H1 (cell line): ENCODE measurements at regions not wholly inside any gene's neighbourhood (a gene's known extent, or its start where the extent isn't known, plus 50 kb on each side); places are given as distances from the start of the nearest gene placed in this dataset.
A peak's percentile ranks its signal among the peaks of the same experiment; 100 is the strongest.

Experiments
- CTCF ChIA-PET: fragments of 300-600 bp; sonication (Branson Sonifier 250); formaldehyde crosslinking; loops from one replicate; lab custom pipeline; 2021; ENCODE audit not compliant: partially characterized antibody; lab: Charles Lee
- POLR2A ChIA-PET: fragments of 300-600 bp; sonication (Branson Sonifier 250); formaldehyde crosslinking; loops from one replicate; lab custom pipeline; 2021; ENCODE audit warnings: inconsistent platforms; ENCODE audit not compliant: partially characterized antibody; lab: Charles Lee
- DNase-seq, 2 experiments: peaks; one replicate each; pipeline versions ENCODE4 v3.0.0 to v3.0.0-alpha.2; 2010 to 2022; ENCODE audit warnings: low spot score in 2 of 2, low read depth in 1 of 2, mixed read lengths in 1 of 2
- FAIRE-seq: peaks from 2 replicates; lab custom pipeline; 2011; peaks lifted over from hg19 to GRCh38; lab: Jason Lieb, UNC
- H2AFZ ChIP-seq: 2 replicates; pipeline ENCODE4 v1.8.1; 2012; ENCODE audit warnings: low read length, inconsistent platforms
- H2AK5ac ChIP-seq: 2 replicates; pipeline ENCODE4 v1.6.1; 2013; ENCODE audit warnings: low read depth, low read length
- H2BK120ac ChIP-seq: replicated peaks from 2 replicates; pipeline ENCODE3; 2013; ENCODE audit warnings: low read depth, low read length, inconsistent platforms
- H2BK12ac ChIP-seq: 2 replicates; pipeline ENCODE4 v1.6.1; 2013; ENCODE audit warnings: low read depth, low read length
- H2BK15ac ChIP-seq: 2 replicates; pipeline ENCODE4 v1.6.1; 2013; ENCODE audit warnings: low read length
- H2BK20ac ChIP-seq: 2 replicates; pipeline ENCODE4 v1.6.1; 2013; ENCODE audit warnings: low read length
- H2BK5ac ChIP-seq: 2 replicates; pipeline ENCODE4 v1.6.1; 2013; ENCODE audit warnings: low read depth, low read length
- H3K14ac ChIP-seq: 2 replicates; pipeline ENCODE4 v1.6.1; 2013; ENCODE audit warnings: inconsistent platforms; ENCODE audit not compliant: insufficient read length
- H3K18ac ChIP-seq: 2 replicates; pipeline ENCODE4 v1.6.1; 2013; ENCODE audit warnings: low read length; ENCODE audit errors: extremely low read depth
- H3K23ac ChIP-seq: 2 replicates; pipeline ENCODE4 v1.6.1; 2013; ENCODE audit warnings: inconsistent platforms; ENCODE audit not compliant: insufficient read length
- H3K23me2 ChIP-seq: 2 replicates; pipeline ENCODE4 v1.6.1; 2013; ENCODE audit warnings: low read depth, low read length
- H3K27ac ChIP-seq: 2 replicates; pipeline ENCODE4 v1.6.1; 2011; ENCODE audit warnings: low read depth, low read length, inconsistent platforms
- H3K27me3 ChIP-seq, 4 experiments: replicated peaks in 1 of 4; 1 replicate in 1 of 4; 2 replicates in 3 of 4; pipeline versions ENCODE4 v1.6.1 to v1.8.1; 2011 to 2013; ENCODE audit warnings: low read length in 3 of 4, mild to moderate bottlenecking in 3 of 4, inconsistent platforms in 2 of 4, mixed read lengths in 2 of 4, moderate library complexity in 1 of 4; ENCODE audit not compliant: control insufficient read depth in 3 of 4, insufficient read depth in 3 of 4; ENCODE audit errors: extremely low read depth in 1 of 4
- H3K36me3 ChIP-seq, 4 experiments: 2 replicates each; pipeline versions ENCODE4 v1.6.1 to v1.8.1; 2011 to 2013; ENCODE audit warnings: mild to moderate bottlenecking in 4 of 4, low read length in 3 of 4, moderate library complexity in 2 of 4, control low read depth in 1 of 4, inconsistent platforms in 1 of 4; ENCODE audit not compliant: insufficient read depth in 4 of 4, control insufficient read depth in 2 of 4
- H3K4ac ChIP-seq: replicated peaks from 2 replicates; pipeline ENCODE3; 2013; ENCODE audit warnings: low read length, low read depth, mixed read lengths, inconsistent platforms; ENCODE audit not compliant: insufficient read length
- H3K4me1 ChIP-seq, 4 experiments: replicated peaks in 1 of 4; 1 replicate in 1 of 4; 2 replicates in 3 of 4; pipeline versions ENCODE4 v1.6.1 to v1.8.1; 2011 to 2013; ENCODE audit warnings: low read length in 3 of 4, inconsistent platforms in 2 of 4, mixed read lengths in 1 of 4; ENCODE audit not compliant: insufficient read depth in 4 of 4, control insufficient read depth in 3 of 4
- H3K4me2 ChIP-seq, 2 experiments: 2 replicates each; pipeline versions ENCODE4 v1.6.1 to v1.8.1; 2011 to 2013; ENCODE audit warnings: low read depth in 2 of 2, low read length in 2 of 2, control low read depth in 1 of 2, inconsistent platforms in 1 of 2, mild to moderate bottlenecking in 1 of 2; ENCODE audit not compliant: insufficient read depth in 1 of 2
- H3K4me3 ChIP-seq, 4 experiments: fragments of 200-600, 300-600 bp in 1 of 4; sonication (generic), shearing (Covaris generic), sonication (Bioruptor Twin) in 1 of 4; 2 replicates each; pipeline versions ENCODE4 v1.5.1 to v1.8.1; 2011 to 2016; ENCODE audit warnings: low read length in 4 of 4, low read depth in 3 of 4, control low read depth in 2 of 4, inconsistent platforms in 2 of 4, mild to moderate bottlenecking in 2 of 4, mixed read lengths in 1 of 4, moderate library complexity in 1 of 4; ENCODE audit not compliant: insufficient read depth in 2 of 4; ENCODE audit errors: extremely low read depth in 1 of 4
- H3K56ac ChIP-seq: replicated peaks from 2 replicates; pipeline ENCODE3; 2013; ENCODE audit warnings: low read depth, mild to moderate bottlenecking, mixed read lengths, low read length, inconsistent platforms; ENCODE audit not compliant: insufficient read length
- H3K79me1 ChIP-seq: 2 replicates; pipeline ENCODE4 v1.6.1; 2013; ENCODE audit warnings: low read depth, low read length, control low read depth
- H3K79me2 ChIP-seq, 2 experiments: 2 replicates each; pipeline versions ENCODE4 v1.6.1 to v1.8.1; 2012 to 2013; ENCODE audit warnings: low read length in 2 of 2, mild to moderate bottlenecking in 2 of 2, inconsistent platforms in 1 of 2; ENCODE audit not compliant: insufficient read depth in 2 of 2, control insufficient read depth in 1 of 2
- H3K9ac ChIP-seq, 4 experiments: replicated peaks in 1 of 4; 1 replicate in 1 of 4; 2 replicates in 3 of 4; pipeline versions ENCODE4 v1.6.1 to v1.8.1; 2011 to 2013; ENCODE audit warnings: low read depth in 3 of 4, low read length in 3 of 4, control low read depth in 2 of 4, mild to moderate bottlenecking in 2 of 4, moderate library complexity in 2 of 4, inconsistent platforms in 1 of 4; ENCODE audit errors: extremely low read depth in 1 of 4
- H3K9me3 ChIP-seq, 2 experiments: 2 replicates each; pipeline versions ENCODE4 v1.6.1 to v1.8.1; 2012 to 2013; ENCODE audit warnings: mild to moderate bottlenecking in 2 of 2, moderate library complexity in 2 of 2, control low read depth in 1 of 2, inconsistent platforms in 1 of 2, low read depth in 1 of 2, low read length in 1 of 2, mixed read lengths in 1 of 2; ENCODE audit not compliant: insufficient read depth in 2 of 2
- H4K20me1 ChIP-seq, 2 experiments: replicated peaks in 1 of 2; 2 replicates each; pipeline versions ENCODE3 to v1.8.1; 2011 to 2013; ENCODE audit warnings: inconsistent platforms in 2 of 2, low read length in 2 of 2, mild to moderate bottlenecking in 1 of 2; ENCODE audit not compliant: insufficient read depth in 2 of 2, control insufficient read depth in 1 of 2
- H4K5ac ChIP-seq: 2 replicates; pipeline ENCODE4 v1.6.1; 2013; ENCODE audit warnings: low read length, low read depth, mixed read lengths, inconsistent platforms; ENCODE audit not compliant: insufficient read length
- H4K8ac ChIP-seq: 2 replicates; pipeline ENCODE4 v1.8.0; 2013; ENCODE audit warnings: mild to moderate bottlenecking, moderate library complexity, low read length, inconsistent platforms; ENCODE audit not compliant: insufficient read depth; ENCODE audit errors: extremely low read depth
- H4K91ac ChIP-seq: replicated peaks from 2 replicates; pipeline ENCODE3; 2013; ENCODE audit warnings: low read length, mixed read lengths, inconsistent platforms; ENCODE audit not compliant: insufficient read length
- HDAC2 ChIP-seq, 2 experiments: fragments of 300-600 bp in 1 of 2; sonication (generic) in 1 of 2; IDR thresholded peaks; 2 replicates each; pipeline ENCODE4 v1.6.1; 2011 to 2012; ENCODE audit warnings: low read depth in 2 of 2, low read length in 2 of 2, mild to moderate bottlenecking in 2 of 2, moderate library complexity in 2 of 2, borderline replicate concordance in 1 of 2, inconsistent platforms in 1 of 2
- KDM1A ChIP-seq: fragments of 200-600, 300-600 bp; sonication (generic); IDR thresholded peaks from 2 replicates; pipeline ENCODE4 v1.7.1; 2016; ENCODE audit warnings: mild to moderate bottlenecking, low read length, borderline replicate concordance
- PHF8 ChIP-seq: fragments of 200-600 bp; sonication (generic); conservative IDR thresholded peaks from 2 replicates; pipeline ENCODE4 v1.7.1; 2012; ENCODE audit warnings: low read depth, mild to moderate bottlenecking, inconsistent platforms, low read length, moderate library complexity
- WGBS, 2 experiments: shearing (Covaris generic) in 1 of 2; methylation state at CpG; one replicate each; pipeline versions ENCODE4 v1.1.6 to v1.1.7; 2013 to 2015; ENCODE audit warnings: low lambda C conversion rate in 2 of 2, mixed read lengths in 2 of 2, inconsistent platforms in 1 of 2, low coverage in 1 of 2, missing lambda C conversion rate in 1 of 2; ENCODE audit not compliant: insufficient replicate concordance in 2 of 2, insufficient coverage in 1 of 2, insufficient read length in 1 of 2; ENCODE audit errors: extremely low coverage in 1 of 2, missing lambda C conversion rate in 1 of 2; 5-methylcytosine and 5-hydroxymethylcytosine counted together

- H3K4me2 ChIP-seq: peak overlapping the region in 1 of 2 experiments; percentile 52; a peak in 1 of 4 replicates
- H2AK5ac ChIP-seq: no peak overlapping the region
- no peak overlapping the region for H3K18ac ChIP-seq
- peak overlapping the region; percentile 38; the same call in 1 of the 2 replicates for H2BK5ac ChIP-seq
- POLR2A ChIA-PET: interaction anchor here (0.7 to 2.0 kb wide), 5 partner anchors 114 to 486 kb away, joined by 3 to 5 read pairs (median 3); no protein-coding TSS in a partner anchor
- WGBS, 2 experiments: 82% methylated on average over 3 of the region's 3 CpGs; no CpG with 5 or more reads in 1 of the 2 experiments
- no peaks in the 10 kb centered on the region for H3K79me1 ChIP-seq
- no peaks in the 10 kb centered on the region for H3K79me2 ChIP-seq
- H2BK20ac ChIP-seq: no peak overlapping the region
- no peak for TF ChIP-seq PHF8
- peak; percentile 60; the same call in 1 of the 2 replicates for TF ChIP-seq KDM1A
- TF ChIP-seq HDAC2 (IDR thresholded peaks at IDR 0.05; ENCODE audit: borderline replicate concordance in 1 of 2, low read depth in 2 of 2, low read length in 2 of 2): peak in 1 of 2 experiments; percentile 79; a peak in 1 of 4 replicates
- TF ChIP-seq, all 59 proteins: peak for 2
- no peak overlapping the region for H3K27ac ChIP-seq
- H3K4me3 ChIP-seq: no peak overlapping the region
- no peak overlapping the region for H4K8ac ChIP-seq
- H2BK120ac ChIP-seq: peak overlapping the region; percentile 84
- H3K27me3 ChIP-seq: peaks cover 0 to 4% (median under 1%) of the 10 kb centered on the region in 4 experiments; a peak in 3 of 7 replicates
- CTCF ChIA-PET: interaction anchor here (1.0 to 2.0 kb wide), 8 partner anchors 11 to 298 kb away, joined by 3 to 7 read pairs (median 4); no protein-coding TSS in a partner anchor
- no peak overlapping the region for H2BK15ac ChIP-seq
- H2BK12ac ChIP-seq: peak overlapping the region; percentile 78; the same call in 1 of the 2 replicates
- no peak overlapping the region for H3K9ac ChIP-seq
- no peaks in the 10 kb centered on the region for H3K9me3 ChIP-seq
- peaks cover 9% of the 10 kb centered on the region; the same call in 1 of the 2 replicates for H3K23me2 ChIP-seq
- FAIRE-seq (no peak), DNase-seq (no peak)
- H3K4me1 ChIP-seq: peaks cover 3 to 18% (median 10%) of the 10 kb centered on the region in 4 experiments
- H4K5ac ChIP-seq: no peak overlapping the region
- H3K4ac ChIP-seq: no peak overlapping the region
- no peak overlapping the region for H3K23ac ChIP-seq
- no peak overlapping the region for H3K56ac ChIP-seq
- no peak overlapping the region for H2AFZ ChIP-seq
- no peak overlapping the region for H3K14ac ChIP-seq
- no peaks in the 10 kb centered on the region for H4K20me1 ChIP-seq
- H4K91ac ChIP-seq: peak overlapping the region; percentile 45
- H3K36me3 ChIP-seq: no peaks in the 10 kb centered on the region
Observed at GRCh38 chr16:51638339-51639135, 487.5 kb upstream of the SALL1 start.
